ENCODE measurements at regions not wholly inside any gene's neighbourhood (a gene's known extent, or its start where the extent isn't known, plus 50 kb on each side); places are given as distances from the start of the nearest gene placed in this dataset.

DNA sequence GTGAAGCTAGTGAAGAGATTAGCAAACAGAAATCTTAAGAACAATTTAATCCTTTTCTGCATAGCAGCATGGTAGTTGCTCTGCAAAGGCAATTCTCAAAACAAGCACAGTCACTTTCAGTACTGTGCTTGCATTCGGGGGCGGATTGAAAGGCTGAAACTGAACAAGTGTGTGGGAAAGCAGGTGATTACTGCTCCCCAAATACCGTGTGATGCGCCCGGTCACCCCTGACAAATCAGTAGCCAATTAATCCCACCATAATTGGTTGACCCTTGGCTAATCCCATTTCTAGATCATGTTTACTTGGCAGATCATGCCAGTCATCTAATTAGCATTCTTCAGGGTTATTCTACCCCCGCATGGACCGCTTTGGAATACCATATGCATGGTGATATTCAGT, 76.5 kb upstream of the ADRB1 start:
- intact Hi-C loops (cut with DNase I): no loop called here

DNA sequence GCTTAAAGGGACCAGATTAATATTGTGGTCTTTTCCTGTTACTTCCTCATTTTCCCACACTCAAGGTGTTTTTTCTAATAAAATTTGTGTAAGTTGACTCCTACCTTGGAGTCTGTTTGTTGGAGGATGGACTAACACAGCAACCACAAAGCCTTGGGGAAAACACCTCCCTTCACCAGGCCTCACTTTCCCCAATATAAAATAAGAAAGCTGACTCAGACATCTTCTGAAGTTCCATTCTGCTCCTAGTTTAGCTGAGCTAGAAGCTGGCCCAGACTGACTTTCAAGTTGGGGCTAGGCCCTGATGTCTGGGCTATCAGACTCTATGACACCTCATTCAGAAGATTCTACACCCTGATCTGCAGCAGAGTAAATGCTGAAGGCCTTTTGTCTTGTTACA, 73.0 kb upstream of the ADRB1 start:
- no peak for DNase-seq
- intact Hi-C loops (cut with DNase I): no loop called here

More for the DNA sequence above, 76.5 kb upstream of the ADRB1 start:
- no peak for DNase-seq

DNA sequence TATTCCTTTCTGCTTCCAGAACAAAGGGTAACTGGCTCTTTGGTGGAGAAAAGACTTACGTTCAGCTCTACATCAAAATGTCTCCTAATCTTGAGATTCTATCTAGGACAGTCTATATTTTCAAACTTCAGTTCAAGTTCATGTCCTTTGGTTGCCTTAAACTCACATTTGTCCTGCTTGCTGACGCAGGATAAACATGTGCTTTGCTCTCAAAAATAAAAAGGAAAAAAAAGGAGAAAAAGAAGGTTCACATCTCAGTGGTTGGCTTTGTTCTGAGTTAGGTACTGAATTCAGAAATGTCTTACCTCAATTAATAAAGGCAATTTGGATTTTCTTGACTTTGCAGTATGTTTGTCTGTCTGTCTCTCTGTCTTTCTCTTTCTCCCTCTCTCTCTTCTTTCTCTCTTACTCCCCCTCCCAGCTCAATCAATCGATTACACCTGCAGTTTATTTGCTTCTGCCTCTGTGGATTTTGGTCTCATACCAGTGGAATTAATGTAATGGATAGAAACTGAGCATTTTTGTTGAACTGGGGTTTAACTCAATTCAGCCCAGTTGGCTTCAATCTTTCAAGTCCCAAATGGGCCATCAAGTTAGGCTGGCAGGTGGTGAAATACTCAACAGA, 72.2 kb upstream of the ADRB1 start:
- DNase-seq: no peak
- intact Hi-C loops (cut with DNase I): no loop called here

DNA sequence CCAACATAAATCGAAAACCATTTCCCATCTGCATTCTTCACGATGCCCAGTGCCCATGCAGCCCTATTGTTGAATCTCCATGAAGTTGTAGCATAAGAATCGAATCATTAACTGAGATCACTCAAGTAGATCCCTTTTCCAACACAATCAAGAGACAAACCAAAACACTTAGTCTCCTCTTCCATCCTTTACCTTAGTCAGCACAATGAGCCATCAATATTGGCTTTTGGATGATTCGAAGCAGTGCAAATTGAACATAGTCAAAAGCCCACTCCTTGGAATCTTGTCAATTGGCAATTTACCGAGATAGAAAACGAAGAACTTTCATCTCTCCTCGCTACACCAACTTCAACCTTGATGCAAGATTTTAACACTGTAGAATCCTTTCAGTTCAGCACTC, 66.5 kb upstream of the ADRB1 start:
- intact Hi-C loops (cut with DNase I): no loop called here
- no peak for DNase-seq

DNA sequence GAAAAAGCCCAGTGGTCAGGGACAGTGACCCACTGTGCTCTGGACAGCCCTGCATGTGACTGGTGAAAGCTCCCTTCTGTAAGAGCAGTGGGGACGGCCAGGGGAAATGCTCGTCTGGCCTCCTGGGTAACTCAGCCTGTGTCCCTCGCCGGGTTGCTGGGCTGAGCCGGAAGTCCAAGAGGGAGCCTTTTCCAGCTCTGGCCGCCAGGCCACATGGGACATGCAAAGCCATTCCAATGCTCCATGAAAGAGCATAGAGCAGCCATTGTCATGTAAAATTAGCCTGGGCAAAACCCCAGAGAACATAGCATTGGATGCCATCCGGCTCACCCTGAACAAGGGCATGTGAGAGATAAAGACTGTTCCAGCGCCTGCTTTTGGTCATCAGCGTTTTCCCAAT, 64.9 kb upstream of the ADRB1 start:
- peak; percentile 40 to 95 (median 68) for DNase-seq
- intact Hi-C loops (cut with DNase I): no loop called here

DNA sequence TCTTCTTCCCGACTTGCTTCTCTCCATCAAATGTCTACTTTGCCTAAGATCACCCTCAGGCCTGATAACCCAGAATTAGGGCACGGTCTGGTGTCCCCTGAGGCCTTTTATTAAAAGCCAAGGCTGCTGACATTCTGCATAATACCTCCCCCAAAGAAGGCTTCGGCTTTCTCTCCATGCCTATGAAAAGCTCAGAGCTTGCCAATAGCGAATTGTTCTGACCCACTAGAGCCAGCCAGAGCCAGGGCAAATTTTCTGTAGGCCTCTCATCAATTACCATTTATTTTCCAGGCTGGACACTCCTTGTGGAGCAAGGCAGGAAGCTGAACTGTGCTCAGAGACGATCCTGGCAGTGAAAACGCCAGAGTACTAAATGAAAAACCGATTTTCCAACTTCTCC, 64.3 kb upstream of the ADRB1 start:
- intact Hi-C loops (cut with DNase I): no loop called here
- DNase-seq: no peak

DNA sequence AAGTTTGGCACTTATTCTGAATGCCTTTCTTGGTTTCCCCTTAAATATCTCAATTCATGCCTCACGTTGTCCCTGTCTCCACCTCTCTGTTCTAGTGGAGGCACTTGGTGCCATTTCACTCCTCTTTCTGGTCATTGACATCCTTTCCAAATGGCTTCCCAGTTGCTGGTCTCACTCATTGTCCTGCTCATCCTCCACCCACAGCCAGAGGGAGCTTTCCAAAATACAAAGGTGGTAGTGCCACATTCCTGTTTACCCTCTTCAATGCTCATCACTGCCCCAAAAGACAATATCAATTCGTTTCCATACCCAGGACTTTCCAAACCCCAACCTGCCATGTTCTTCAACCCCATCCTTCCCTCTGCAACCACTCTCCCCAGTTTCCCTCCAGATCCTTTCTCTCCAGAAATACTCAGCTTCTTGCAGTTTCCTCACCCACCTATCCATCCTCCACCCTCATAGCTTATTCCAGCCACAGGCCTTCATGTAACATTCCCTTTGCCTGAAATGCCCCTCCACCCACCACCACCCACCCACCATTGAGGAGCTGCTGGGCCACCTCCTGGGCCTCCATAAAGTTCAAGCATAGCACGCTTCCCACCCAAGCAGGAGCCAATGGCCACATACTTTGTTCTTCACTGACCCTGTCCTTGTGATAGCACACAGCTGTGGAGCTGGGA, 63.1 kb upstream of the ADRB1 start:
- no peak for DNase-seq
- intact Hi-C loops (cut with DNase I): no loop called here

DNA sequence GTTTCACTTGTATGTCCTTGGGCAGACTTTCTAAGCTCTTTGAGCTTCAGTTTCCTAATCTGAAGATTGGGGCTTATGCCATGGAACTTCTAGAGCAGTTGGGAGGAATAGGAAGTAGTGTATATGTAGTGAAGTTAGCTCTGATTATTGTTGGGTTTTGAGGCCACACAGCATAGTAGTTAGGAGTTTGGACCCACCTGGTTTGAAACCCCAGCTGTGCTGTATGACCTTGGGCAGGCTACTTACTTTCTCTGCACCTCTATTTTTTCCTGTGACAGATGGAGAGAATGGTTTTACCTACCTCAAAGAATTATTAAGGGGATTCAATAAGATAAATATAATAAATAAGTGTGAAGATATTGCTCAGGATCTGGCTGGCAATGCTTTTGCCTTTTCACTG, 61.4 kb upstream of the ADRB1 start:
- intact Hi-C loops (cut with DNase I): no loop called here
- DNase-seq: no peak

DNA sequence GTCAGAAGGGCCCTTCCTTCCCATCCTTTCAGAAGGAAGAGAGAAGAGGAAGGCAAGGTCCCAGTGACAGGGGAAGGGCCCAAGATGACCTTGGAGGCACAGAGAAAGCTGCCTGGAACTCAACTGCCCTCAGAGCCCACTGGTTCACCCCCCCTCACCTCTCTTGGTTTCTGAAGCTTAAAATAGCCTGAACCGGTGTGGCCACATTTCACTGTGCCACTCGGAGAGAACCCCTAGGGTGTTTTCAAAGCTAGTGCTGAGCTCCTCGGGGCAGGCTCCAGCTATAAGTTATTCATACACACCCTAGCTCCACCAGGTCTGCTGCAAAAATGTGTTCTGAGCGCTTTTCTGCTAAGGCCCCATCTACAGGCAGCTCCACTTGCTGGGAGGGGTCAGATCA, 60.9 kb upstream of the ADRB1 start:
- intact Hi-C loops (cut with DNase I): no loop called here
- no peak for DNase-seq

DNA sequence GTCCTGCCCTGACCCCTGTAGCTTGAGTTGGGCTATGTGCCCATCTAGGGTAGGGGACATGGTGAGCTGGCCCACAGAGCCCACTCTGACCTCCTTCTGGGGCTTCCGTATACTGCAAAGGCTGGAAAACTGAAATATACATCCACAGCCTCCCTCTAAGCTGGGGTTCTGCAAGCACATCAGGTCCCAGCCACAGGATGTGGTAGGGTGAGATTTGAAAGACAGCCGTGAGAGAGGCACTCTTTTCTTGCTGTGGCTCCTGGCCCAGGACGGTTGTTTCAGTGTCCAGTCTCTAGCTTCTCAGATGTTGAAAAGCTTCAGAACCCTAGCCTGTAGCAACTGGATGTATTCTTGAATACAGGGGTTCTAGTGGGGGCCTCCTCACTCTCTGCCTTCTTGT, 60.1 kb upstream of the ADRB1 start:
- no peak for DNase-seq
- intact Hi-C loops (cut with DNase I): no loop called here

DNA sequence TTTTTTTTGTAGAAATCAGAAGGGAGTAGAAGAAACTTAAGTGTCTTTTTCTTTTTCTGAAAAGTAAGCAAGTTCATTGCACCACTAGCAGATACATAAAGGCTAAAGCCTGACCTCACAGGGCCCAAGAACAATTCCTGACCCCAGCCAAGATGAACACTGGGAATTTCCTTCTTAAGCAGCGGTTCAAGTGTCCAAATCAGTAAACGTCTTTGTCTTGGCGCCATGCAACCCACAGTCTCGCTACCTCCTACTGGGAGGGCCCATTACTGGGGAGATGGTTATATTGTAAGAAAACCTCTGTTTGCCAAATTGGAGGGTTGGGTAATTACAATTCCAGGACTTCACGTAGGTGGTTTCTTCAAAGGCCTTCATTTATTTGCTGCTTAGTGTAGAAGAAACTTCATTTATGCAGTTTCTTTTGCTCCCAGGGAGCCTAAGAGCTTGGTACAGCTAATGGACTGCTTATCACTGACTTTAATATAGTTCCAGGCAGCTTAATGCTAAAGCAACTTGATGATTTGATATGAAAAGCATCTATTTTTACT, 58.3 kb upstream of the ADRB1 start:
- intact Hi-C loops (cut with DNase I): no loop called here
- DNase-seq: no peak

DNA sequence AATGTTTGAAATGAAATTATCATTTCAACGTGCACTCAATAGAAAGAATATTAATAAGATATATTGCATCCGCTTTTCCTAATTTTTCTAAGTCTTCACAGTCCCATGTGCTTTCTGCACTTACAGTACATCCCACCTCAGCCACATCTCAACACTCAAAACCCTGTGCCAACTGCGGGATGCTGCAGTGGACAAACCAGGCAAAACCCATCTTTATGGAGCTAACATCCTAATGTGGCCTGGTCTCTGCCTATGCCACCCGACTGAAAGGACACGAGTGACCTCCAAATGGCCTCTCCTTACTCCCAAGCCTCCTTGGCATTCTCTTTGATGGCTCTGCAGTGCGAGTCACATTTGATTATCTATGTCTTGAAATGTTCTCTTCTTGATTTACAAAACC, 57.4 kb upstream of the ADRB1 start:
- intact Hi-C loops (cut with DNase I): no loop called here
- DNase-seq: no peak

DNA sequence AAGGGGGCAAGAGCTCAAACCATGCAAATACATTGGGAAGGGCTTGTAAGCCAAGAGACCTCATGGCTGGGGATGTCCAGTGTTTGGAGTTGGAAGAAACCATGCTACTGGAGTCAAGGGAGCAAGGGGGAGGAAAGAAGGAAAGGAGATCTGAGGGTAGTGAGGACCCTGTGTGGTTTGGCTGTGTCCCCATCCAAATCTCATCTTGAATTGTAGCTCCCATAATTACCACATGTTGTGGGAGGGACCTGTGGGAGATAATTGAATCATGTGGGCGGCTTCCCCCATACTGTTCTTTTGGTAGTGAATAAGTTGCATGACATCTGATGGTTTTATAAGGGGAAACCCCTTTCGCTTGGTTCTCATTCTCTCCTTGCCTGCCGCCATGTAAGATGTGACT, 56.5 kb upstream of the ADRB1 start:
- intact Hi-C loops (cut with DNase I): no loop called here

DNA sequence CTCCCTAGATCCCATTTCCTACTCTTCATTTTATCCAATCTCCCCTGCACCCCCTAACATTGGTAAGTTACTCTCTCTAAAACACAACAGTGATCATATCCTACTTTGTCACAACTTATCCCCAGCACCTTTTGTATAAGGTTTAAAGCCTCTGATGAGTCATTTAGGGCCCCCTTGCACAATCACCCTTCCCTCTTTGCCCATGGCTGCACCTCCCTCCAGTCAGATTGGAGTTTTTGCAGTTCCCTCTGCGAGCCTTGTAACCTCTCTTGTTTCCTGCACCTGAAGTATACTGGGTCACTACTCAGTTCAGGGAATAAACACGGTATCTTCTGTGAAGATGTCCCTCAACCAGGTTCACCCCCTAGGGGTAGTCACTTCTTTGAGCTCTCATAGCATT, 55.9 kb upstream of the ADRB1 start:
- intact Hi-C loops (cut with DNase I): no loop called here
- DNase-seq: peak in 1 of 10 donors; percentile 38

More for the DNA sequence above, 56.5 kb upstream of the ADRB1 start:
- DNase-seq: no peak

DNA sequence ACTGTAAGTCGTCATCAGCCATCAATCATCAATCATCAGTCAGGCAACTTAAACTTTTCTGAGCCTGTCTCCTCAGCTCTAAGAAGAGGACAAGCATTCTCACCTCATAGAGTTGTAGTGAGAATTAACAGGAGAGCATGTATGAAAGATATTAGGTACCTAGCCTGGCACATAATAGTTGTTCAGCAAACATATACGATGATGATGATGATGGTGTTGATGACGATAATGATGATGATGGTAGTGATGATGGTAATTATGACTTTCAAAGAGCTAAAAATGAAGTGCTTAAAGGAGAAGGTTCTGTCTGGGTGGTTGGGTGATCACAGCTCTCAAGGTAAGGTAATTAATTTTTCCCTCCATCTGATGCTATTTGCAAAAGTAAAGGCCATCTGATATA, 55.1 kb upstream of the ADRB1 start:
- intact Hi-C loops (cut with DNase I): no loop called here
- DNase-seq: no peak

DNA sequence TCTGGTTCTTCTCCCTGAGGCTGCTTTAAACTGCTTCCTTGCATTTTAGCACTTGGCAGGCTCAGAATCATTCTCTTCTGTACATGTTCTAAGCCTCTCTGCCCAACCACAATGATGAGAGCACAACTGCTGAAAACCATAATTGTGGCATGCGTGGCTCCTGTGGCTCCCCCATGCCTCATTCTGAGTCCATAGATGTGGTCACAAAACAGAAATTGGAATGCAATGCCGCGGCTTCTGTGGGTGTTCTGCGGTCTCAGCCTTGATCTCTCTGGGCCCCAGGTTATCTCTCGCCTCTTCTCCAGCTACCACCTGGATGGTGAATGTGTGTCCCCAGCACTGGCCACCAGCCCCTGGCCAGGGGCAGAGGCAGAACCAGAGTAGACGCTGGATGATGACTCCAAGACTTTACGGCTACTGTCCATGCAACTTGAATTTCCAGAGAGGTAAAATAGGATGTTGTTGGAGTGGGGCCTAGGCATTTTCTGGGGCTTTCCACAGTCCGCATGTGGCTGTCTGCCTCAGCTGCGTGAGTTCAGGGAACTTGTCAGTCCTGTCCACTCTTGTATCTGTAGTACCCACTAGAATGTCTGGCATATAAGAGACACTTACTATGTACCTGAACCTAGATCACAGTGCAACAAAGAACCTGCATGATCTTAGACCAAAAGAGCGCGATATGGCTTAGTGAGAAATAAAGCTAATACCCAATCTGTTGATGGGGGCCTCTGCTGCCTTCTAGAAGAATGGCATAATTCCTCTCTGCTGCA, 52.4 kb upstream of the ADRB1 start:
- no peak for DNase-seq

DNA sequence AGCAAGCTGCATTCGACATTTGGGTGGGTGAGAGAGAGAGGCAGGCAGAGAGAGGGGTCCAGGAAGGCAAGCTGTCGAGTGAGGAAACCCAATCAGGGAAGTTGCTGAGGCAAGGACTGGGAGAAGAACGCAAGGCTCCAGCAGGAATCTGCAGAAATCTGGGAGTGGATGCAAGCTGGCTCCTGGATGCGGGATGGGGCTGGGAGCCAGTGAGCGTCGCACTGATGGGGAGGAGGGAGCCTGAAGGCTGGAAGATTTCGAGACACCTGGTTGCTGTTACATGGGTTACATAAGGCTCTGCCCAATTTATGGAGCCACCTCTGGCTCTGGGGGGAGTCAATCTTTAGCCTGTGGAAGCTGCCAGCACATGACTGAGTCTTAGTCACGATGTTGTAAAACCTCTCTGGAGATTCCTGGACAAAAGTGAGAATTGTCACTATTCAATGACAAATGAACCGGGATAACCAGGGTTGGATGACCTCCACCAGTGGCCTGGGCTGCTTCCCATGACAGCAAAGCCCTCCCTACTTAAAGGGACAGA, 51.1 kb upstream of the ADRB1 start:
- intact Hi-C loops (cut with DNase I): no loop called here
- DNase-seq: peak in 1 of 10 donors; percentile 79

More for the DNA sequence above, 52.4 kb upstream of the ADRB1 start:
- intact Hi-C loops (cut with DNase I): no loop called here

DNA sequence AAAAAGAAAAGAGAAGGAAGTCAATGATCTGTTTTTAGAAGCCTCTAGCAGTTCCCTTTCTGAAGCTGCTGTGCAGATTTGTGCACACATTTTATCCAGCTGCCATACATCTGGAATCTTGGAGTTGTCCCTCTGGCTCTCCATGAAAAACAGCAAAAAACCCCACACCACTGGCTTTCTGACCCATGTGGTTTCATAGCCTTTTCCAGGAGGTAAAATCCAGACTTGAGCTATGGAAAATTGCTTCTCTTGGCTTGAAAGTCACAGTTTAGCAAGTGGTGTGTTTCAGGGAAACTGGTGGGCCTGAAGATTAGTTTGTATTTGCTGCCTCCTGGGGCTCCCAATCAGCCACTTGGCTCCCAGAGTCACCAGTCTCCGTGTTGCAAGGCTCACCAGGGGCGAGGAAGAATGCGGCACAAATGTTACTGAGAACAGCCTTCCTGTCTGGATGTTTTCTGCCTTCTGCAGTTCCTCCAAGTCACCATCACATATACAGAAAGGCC, 50.1 kb upstream of the ADRB1 start:
- intact Hi-C loops (cut with DNase I): no loop called here
- DNase-seq: no peak

All from posterior cingulate gyrus (tissue), 11 donors.